Endothelial cell of umbilical vein (primary cell): ENCODE measurements at regions not wholly inside any gene's neighbourhood (a gene's known extent, or its start where the extent isn't known, plus 50 kb on each side); places are given as distances from the start of the nearest gene placed in this dataset.

Experiments
- CTCF ChIP-seq, 2 donors: IDR thresholded peaks; 1 replicate in 1 of 2; 2 replicates in 1 of 2; pipeline ENCODE4 v1.5.1; 2011; ENCODE audit warnings: low read length in 2 of 2, mild to moderate bottlenecking in 2 of 2, moderate library complexity in 2 of 2, control low read depth in 1 of 2, inconsistent platforms in 1 of 2, low read depth in 1 of 2; ENCODE audit not compliant: insufficient read depth in 1 of 2; ENCODE audit errors: extremely low read depth in 1 of 2
- EZH2 ChIP-seq: IDR thresholded peaks from 2 replicates; pipeline ENCODE4 v1.6.1; 2012; ENCODE audit warnings: borderline replicate concordance, low read depth, mild to moderate bottlenecking, moderate library complexity, low read length, inconsistent platforms; ENCODE audit not compliant: severe bottlenecking
- GATA2 ChIP-seq: IDR thresholded peaks from 2 replicates; pipeline ENCODE4 v1.7.0; 2011; ENCODE audit warnings: low read depth, mild to moderate bottlenecking, moderate library complexity, mixed read lengths, low read length; ENCODE audit not compliant: insufficient read length, insufficient read depth
- MAX ChIP-seq: IDR thresholded peaks from 2 replicates; pipeline ENCODE4 v1.6.1; 2011; ENCODE audit not compliant: insufficient read depth, insufficient read length
- POLR2A ChIP-seq: IDR thresholded peaks from 2 replicates; pipeline ENCODE4 v1.6.1; 2012; ENCODE audit warnings: low read depth, mild to moderate bottlenecking, control low read depth, low read length
- POLR2AphosphoS5 ChIP-seq: IDR thresholded peaks from 2 replicates; pipeline ENCODE4 v1.6.1; 2012; ENCODE audit warnings: low read depth, mild to moderate bottlenecking, control low read depth, low read length, moderate library complexity; ENCODE audit not compliant: insufficient read depth

GRCh38 chr3:176554791-176555654 is 642.3 kb downstream of the TBL1XR1 start:
- TF ChIP-seq POLR2A (no peak), CTCF (IDR thresholded peaks at IDR 0.05; ENCODE audit: extremely low read depth in 1 of 2, insufficient read depth in 1 of 2, low read depth in 1 of 2, low read length in 2 of 2) (no peak), MAX (no peak), EZH2 (no peak), POLR2AphosphoS5 (no peak), GATA2 (no peak)
